GM12865 (cell line): ENCODE measurements at regions not wholly inside any gene's neighbourhood (a gene's known extent, or its start where the extent isn't known, plus 50 kb on each side); places are given as distances from the start of the nearest gene placed in this dataset.

Source experiments
- DNase-seq: peaks from one replicate; pipeline ENCODE4 v3.0.0; 2010; ENCODE audit warnings: low read depth
- H3K4me3 ChIP-seq: 2 replicates; pipeline ENCODE4 v1.5.1; 2011; ENCODE audit warnings: mild to moderate bottlenecking, low read depth, low read length, control low read depth
- TF ChIP-seq, protein P1 (sequence below): IDR thresholded peaks from 2 replicates; pipeline ENCODE4 v1.5.1; 2011; ENCODE audit warnings: low read length, control low read depth, low read depth, inconsistent platforms; ENCODE audit not compliant: insufficient read depth; ENCODE audit errors: missing control alignments

DNA sequence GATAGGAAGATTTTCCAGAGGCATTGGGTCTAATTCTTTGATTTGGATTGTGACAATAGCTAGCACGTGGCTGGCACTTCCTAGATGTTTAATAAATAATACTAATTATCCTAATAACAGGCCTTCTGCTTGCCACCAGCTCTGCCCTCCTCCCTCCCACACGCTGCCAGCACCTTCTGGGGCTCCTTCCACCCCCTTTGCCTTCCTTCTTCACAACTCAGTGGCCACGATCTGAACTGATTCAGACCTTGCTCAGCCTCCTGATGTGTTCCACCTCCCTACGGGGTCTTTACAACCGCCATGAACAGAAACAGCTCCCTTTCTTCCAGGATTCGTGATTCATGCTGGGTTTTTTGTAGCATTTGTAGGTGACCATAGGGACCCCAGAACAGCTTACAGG is 310.3 kb upstream of the HS6ST1 start:
- no peak overlapping the region for H3K4me3 ChIP-seq
- DNase-seq, result no peak
- TF ChIP-seq, protein P1, sequence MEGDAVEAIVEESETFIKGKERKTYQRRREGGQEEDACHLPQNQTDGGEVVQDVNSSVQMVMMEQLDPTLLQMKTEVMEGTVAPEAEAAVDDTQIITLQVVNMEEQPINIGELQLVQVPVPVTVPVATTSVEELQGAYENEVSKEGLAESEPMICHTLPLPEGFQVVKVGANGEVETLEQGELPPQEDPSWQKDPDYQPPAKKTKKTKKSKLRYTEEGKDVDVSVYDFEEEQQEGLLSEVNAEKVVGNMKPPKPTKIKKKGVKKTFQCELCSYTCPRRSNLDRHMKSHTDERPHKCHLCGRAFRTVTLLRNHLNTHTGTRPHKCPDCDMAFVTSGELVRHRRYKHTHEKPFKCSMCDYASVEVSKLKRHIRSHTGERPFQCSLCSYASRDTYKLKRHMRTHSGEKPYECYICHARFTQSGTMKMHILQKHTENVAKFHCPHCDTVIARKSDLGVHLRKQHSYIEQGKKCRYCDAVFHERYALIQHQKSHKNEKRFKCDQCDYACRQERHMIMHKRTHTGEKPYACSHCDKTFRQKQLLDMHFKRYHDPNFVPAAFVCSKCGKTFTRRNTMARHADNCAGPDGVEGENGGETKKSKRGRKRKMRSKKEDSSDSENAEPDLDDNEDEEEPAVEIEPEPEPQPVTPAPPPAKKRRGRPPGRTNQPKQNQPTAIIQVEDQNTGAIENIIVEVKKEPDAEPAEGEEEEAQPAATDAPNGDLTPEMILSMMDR, result no peak

DNA sequence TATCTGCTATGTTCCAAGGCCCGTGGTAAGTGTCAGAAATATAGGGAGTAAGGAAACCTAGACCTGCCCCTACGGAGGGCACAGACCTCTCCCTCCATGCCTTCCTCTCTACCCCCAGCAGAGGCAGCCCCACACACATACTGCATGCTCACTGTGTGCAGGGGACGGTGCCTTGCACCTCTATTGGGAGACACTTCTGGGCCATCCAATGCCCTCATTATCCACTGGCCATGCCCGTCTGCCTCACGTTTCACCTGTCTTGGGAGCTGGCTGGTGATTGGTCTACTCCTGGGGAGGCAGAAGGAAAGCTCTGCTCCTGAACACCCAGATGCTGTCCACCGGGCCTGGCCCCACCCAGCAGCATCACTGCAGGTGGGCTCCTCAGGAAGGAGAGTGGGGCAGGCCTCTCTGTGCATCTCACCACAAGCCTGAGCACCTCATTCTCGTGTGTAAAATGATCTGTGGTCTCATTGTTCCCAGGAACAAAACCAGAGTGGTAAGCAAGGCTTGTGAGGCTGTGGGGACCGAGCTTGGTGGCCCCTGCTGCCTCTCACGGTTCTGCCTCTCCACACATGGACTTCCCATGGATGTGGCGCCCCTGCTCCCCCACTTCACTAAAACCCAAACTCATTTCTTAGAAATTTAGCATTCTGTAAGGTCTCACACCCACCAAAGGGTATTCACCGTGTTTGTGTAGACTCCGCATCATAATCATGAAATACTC is 312.5 kb upstream of the HS6ST1 start:
- TF ChIP-seq, protein P1, result no peak
- no peak for DNase-seq
- no peak overlapping the region for H3K4me3 ChIP-seq

DNA sequence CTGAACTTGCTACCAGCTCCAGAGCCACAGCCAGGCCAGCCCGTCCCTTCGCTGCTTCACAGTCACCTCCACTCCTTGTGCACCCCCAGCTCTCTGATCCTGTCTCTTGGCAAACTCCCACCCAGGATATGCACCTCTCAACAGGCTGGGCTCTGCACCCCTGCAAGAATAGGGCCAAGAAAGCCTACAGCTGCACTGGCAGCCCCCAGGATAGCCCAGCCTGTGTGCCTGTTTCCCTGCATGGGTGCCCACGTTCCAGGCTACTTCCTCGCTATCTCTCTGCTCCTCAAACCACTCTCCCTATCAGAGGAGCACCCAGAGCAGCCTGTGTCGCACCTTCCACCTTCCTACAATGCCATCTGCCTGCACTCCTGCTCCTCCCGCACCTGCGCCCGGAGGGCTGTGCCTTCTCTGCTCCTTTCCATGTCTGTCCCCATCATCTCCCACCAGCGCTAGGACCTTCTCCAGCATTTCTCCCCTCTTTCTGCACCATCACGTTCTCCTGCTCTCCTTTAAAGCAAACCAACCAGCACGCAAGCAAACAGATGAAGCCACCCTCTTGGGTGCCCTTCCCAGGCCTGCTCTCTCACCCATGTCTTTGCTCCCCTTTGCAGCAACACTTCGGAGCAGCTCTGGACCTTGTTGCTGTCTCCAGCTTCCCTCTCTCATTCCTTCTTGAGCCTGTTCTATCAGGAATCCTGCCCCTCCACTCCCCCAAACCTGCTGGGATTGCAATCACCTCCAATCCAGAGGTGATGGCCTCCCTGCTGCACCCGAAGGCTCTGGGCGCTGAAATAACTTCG is 313.2 kb upstream of the HS6ST1 start:
- DNase-seq, result no peak
- TF ChIP-seq, protein P1, result no peak
- no peak overlapping the region for H3K4me3 ChIP-seq

DNA sequence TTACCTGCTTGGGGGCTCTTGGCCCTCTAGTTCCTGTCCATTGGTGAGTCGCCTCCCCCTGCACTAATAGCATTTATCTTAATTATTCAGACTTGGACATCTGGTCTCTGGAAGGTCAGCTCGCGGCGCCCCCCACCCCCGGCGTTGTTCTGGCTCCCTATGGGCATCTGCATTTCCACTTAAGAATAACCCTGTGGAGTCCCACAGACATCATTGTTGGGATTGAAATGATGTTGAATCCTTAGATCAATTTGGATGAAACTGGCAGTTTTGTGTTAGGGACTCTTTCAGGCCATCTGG is 313.8 kb upstream of the HS6ST1 start:
- no peak for DNase-seq
- TF ChIP-seq, protein P1, result no peak
- no peak overlapping the region for H3K4me3 ChIP-seq

DNA sequence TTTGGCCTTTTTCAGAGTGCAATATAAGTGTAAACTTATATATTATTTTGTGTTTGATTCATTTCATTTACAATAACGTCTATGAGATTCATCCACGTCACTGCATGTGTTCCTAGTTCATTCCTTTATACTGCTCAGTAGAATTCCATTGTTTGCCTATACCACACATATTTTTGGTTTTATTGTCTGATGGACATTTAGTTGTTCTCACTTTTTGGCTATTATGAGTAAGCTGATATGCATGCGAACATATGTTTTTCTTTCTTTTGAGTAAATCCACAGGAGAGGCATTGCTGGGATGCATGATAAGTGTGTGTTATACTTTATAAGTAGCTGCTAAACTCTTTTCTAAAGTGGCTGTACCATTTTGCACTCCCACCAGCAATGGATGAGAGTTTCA is 314.8 kb upstream of the HS6ST1 start:
- TF ChIP-seq, protein P1, result no peak
- no peak for DNase-seq
- H3K4me3 ChIP-seq, result no peak overlapping the region

DNA sequence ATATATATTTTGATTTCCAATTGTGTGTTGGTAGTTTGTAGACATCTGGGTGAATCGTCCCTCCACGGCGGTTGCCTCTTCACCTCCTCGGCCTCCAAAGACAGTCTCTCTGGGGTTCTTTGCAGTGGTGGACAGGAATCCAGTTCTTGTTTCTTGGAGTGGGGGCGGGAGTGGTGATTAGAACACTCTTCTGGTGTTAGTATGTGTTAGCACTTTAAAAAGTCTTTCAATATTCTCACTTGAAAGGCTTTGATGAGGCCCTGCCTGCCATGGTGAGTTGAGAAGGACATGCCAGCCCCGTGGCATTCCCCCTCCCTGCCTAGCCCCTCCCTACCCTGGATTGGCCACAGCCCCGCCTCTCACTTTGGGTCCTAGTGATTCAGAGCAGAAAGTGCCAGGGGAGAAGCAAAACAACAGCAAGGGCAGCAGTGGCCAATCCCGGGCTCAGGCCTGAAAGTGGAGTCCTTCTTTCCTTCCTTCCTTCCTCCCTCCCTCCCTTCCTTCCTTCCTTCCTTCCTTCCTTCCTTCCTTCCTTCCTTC is 316.8 kb upstream of the HS6ST1 start:
- TF ChIP-seq, protein P1, result no peak
- no peak overlapping the region for H3K4me3 ChIP-seq
- no peak for DNase-seq
